Cardiac fibroblast (primary cell): ENCODE measurements at regions not wholly inside any gene's neighbourhood (a gene's known extent, or its start where the extent isn't known, plus 50 kb on each side); places are given as distances from the start of the nearest gene placed in this dataset.
A peak's percentile ranks its signal among the peaks of the same experiment; 100 is the strongest.
"Not testable (repeated sequence)": the region's sequence is repeated elsewhere in the genome, so short reads cannot be mapped to it uniquely, and the experiment has no call there.

Experiments
- DNase-seq, 2 donors: peaks; one replicate each; pipeline versions ENCODE4 v3.0.0 to v3.0.0-alpha.2; 2010; ENCODE audit warnings: low read depth in 2 of 2
- H3K4me3 ChIP-seq, 2 donors: replicated peaks in 1 of 2; 1 replicate in 1 of 2; 2 replicates in 1 of 2; pipeline ENCODE4 v1.5.1; 2011; ENCODE audit warnings: low read depth in 2 of 2, low read length in 2 of 2, mild to moderate bottlenecking in 2 of 2, moderate library complexity in 1 of 2
- TF ChIP-seq, protein P1 (sequence below): IDR thresholded peaks from one replicate; pipeline ENCODE4 v1.5.1; 2011; ENCODE audit warnings: low read depth, mild to moderate bottlenecking, low read length, inconsistent platforms

DNA sequence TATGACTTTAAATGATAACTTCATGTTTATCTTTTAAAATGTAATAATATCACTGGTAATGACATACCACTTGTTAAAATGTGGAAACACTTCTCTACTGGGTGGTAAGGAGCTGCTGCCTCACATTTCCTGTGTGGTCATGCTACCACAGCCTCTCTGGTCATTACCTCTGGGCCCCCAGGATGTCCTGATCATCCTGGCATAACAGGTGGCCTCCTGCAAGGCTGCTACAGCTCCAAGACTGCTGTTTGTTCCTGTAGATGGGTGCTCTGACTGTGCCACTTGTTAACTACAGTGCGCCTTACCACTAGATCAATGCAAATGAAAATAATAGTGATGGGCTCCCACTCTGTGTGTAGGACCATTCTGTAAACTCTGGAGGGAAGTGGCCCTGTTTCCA lies 500.2 kb upstream of the SPRED2 start:
- H3K4me3 ChIP-seq, result no peak overlapping the region
- no peak for DNase-seq
- TF ChIP-seq, protein P1, sequence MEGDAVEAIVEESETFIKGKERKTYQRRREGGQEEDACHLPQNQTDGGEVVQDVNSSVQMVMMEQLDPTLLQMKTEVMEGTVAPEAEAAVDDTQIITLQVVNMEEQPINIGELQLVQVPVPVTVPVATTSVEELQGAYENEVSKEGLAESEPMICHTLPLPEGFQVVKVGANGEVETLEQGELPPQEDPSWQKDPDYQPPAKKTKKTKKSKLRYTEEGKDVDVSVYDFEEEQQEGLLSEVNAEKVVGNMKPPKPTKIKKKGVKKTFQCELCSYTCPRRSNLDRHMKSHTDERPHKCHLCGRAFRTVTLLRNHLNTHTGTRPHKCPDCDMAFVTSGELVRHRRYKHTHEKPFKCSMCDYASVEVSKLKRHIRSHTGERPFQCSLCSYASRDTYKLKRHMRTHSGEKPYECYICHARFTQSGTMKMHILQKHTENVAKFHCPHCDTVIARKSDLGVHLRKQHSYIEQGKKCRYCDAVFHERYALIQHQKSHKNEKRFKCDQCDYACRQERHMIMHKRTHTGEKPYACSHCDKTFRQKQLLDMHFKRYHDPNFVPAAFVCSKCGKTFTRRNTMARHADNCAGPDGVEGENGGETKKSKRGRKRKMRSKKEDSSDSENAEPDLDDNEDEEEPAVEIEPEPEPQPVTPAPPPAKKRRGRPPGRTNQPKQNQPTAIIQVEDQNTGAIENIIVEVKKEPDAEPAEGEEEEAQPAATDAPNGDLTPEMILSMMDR, result no peak

DNA sequence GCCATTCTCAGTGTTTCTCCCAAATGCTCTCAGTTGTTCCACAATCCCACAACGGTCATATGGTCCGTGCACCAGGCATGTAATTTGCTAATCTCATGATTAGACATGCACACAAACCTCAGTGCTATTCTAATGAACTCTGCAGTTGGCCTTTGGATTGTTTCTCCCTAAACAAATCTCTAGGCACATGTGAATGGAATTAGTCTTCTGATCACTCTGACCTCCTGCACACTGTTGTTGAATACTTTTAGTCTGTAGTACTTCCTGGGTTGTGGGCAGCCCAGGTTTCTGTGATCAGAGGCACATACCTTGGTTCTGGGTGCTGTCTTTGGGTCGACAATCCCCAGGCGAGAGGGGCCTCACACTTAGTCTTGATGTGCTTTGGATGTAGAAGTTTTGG lies 498.7 kb upstream of the SPRED2 start:
- TF ChIP-seq, protein P1, result no peak
- no peak for DNase-seq
- H3K4me3 ChIP-seq, result no peak overlapping the region

GRCh38 chr2:65930259-65930658 lies 497.9 kb upstream of the SPRED2 start:
- TF ChIP-seq, protein P1, result no peak
- H3K4me3 ChIP-seq, result no peak overlapping the region
- DNase-seq, result no peak

GRCh38 chr2:65929664-65930063 lies 497.3 kb upstream of the SPRED2 start:
- not testable (repeated sequence) for H3K4me3 ChIP-seq, DNase-seq

DNA sequence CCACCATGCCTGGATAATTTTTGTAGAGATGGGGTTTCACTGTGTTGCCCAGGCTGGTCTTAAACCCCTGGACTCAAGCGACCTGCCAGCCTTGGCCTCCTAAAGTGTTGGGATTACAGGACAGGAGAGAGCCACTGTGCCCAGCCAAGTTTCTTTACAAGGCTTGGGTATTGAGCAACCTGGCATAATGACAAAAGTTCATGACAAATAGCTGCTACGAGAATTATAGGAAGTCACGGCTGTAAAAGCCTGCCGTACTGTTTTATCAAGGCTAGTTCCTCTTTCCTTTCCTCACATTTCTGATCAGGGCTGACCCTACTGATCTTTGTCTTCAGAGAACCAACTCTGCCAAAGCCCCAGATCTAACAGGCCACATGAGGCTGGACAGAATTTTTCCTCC lies 490.4 kb upstream of the SPRED2 start:
- DNase-seq, result peak; percentile 1 to 2
- TF ChIP-seq, protein P1, result no peak

GRCh38 chr2:65922030-65922429 lies 489.6 kb upstream of the SPRED2 start:
- DNase-seq, result no peak
- TF ChIP-seq, protein P1, result no peak

More for the DNA sequence above, 490.4 kb upstream of the SPRED2 start:
- no peak overlapping the region for H3K4me3 ChIP-seq

GRCh38 chr2:65921116-65921515 lies 488.7 kb upstream of the SPRED2 start:
- TF ChIP-seq, protein P1, result no peak
- H3K4me3 ChIP-seq, result no peak overlapping the region
- DNase-seq, result no peak

More at GRCh38 chr2:65922030-65922429, 489.6 kb upstream of the SPRED2 start:
- no peak overlapping the region for H3K4me3 ChIP-seq

GRCh38 chr2:65920659-65921058 lies 488.3 kb upstream of the SPRED2 start:
- no peak overlapping the region for H3K4me3 ChIP-seq
- DNase-seq, result no peak
- TF ChIP-seq, protein P1, result no peak
